Tibial nerve (tissue), 4 donors: ENCODE measurements at regions not wholly inside any gene's neighbourhood (a gene's known extent, or its start where the extent isn't known, plus 50 kb on each side); places are given as distances from the start of the nearest gene placed in this dataset.

Experiments
- EP300 ChIP-seq, 2 donors: sonication (generic); formaldehyde crosslinking; IDR thresholded peaks; one replicate each; pipeline ENCODE4 v1.6.1; 2017; ENCODE audit warnings: antibody characterized with exemption in 2 of 2, mild to moderate bottlenecking in 1 of 2
- TF ChIP-seq, protein P1 (sequence below), 5 experiments: fragments of 200-600 bp in 3 of 5; fragments of 450-650 bp in 2 of 5; sonication (generic) in 3 of 5; IDR thresholded peaks; one replicate each; pipeline ENCODE4 v1.5.1; 2016 to 2019; ENCODE audit warnings: antibody characterized with exemption in 5 of 5, mild to moderate bottlenecking in 3 of 5, moderate library complexity in 2 of 5

DNA sequence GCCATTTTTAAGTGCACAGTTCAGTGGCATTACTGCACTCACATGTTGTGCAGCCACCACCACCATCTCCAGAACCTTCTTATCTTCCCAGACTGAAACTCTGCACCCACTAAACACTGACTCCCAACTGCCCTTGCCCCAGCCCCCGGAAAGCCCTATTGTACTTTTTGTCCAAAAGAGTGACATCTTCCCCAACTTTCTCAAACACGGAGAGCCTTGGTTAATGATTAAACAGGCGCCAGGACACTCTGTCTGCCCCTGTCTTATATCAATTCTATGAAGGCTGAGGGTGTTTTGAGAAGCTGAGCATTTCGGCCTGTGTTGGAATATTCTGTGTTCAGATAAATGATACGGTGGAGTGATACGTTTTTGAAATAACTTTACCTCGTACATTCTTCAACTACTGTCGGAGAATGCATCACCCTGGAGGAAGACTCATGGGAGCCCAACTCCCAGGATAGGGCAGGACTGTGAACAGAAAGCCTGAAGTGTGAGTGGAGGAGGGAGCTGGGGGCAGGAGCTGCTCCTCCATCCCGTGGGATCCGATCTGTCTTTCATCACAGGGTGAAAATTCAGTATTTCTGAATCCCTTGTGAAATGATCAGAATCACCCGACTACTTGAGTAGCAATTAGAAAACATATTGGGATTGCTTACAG lies 68.7 kb upstream of the FOXC1 start:
- TF ChIP-seq, protein P1, sequence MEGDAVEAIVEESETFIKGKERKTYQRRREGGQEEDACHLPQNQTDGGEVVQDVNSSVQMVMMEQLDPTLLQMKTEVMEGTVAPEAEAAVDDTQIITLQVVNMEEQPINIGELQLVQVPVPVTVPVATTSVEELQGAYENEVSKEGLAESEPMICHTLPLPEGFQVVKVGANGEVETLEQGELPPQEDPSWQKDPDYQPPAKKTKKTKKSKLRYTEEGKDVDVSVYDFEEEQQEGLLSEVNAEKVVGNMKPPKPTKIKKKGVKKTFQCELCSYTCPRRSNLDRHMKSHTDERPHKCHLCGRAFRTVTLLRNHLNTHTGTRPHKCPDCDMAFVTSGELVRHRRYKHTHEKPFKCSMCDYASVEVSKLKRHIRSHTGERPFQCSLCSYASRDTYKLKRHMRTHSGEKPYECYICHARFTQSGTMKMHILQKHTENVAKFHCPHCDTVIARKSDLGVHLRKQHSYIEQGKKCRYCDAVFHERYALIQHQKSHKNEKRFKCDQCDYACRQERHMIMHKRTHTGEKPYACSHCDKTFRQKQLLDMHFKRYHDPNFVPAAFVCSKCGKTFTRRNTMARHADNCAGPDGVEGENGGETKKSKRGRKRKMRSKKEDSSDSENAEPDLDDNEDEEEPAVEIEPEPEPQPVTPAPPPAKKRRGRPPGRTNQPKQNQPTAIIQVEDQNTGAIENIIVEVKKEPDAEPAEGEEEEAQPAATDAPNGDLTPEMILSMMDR (IDR thresholded peaks at IDR 0.05), result no peak
- no peak for TF ChIP-seq EP300 (IDR thresholded peaks at IDR 0.05)
